Liver (tissue), 8 donors: ENCODE measurements at regions not wholly inside any gene's neighbourhood (a gene's known extent, or its start where the extent isn't known, plus 50 kb on each side); places are given as distances from the start of the nearest gene placed in this dataset.

Source experiments
- DNase-seq: peaks from one replicate; pipeline ENCODE4 v3.0.0-alpha.2; 2017; ENCODE audit warnings: low spot score
- H3K27ac ChIP-seq, 2 donors: one replicate each; pipeline ENCODE4 v1.7.0; 2013; ENCODE audit warnings: inconsistent platforms in 2 of 2, low read length in 2 of 2, control low read depth in 1 of 2, low read depth in 1 of 2, mild to moderate bottlenecking in 1 of 2
- H3K27me3 ChIP-seq, 4 donors: one replicate each; pipeline versions ENCODE4 v1.6.1 to v1.7.0; 2013; ENCODE audit warnings: low read length in 3 of 4, inconsistent platforms in 1 of 4, mild to moderate bottlenecking in 1 of 4, moderate library complexity in 1 of 4; ENCODE audit not compliant: control insufficient read depth in 4 of 4, insufficient read depth in 4 of 4
- H3K36me3 ChIP-seq, 4 donors: one replicate each; pipeline versions ENCODE4 v1.6.1 to v1.7.0; 2013; ENCODE audit warnings: low read length in 3 of 4, mild to moderate bottlenecking in 3 of 4, low read depth in 1 of 4, moderate library complexity in 1 of 4; ENCODE audit not compliant: control insufficient read depth in 4 of 4, insufficient read depth in 3 of 4
- H3K4me1 ChIP-seq, 4 donors: one replicate each; pipeline versions ENCODE4 v1.6.1 to v1.7.0; 2013; ENCODE audit warnings: low read length in 3 of 4, mild to moderate bottlenecking in 3 of 4, moderate library complexity in 1 of 4; ENCODE audit not compliant: control insufficient read depth in 4 of 4, insufficient read depth in 4 of 4
- H3K4me3 ChIP-seq, 3 donors: one replicate each; pipeline versions ENCODE4 v1.6.1 to v1.7.0; 2013; ENCODE audit warnings: low read length in 3 of 3, control low read depth in 1 of 3, low read depth in 1 of 3, mild to moderate bottlenecking in 1 of 3
- H3K9ac ChIP-seq, 2 donors: one replicate each; pipeline ENCODE4 v1.7.0; 2013; ENCODE audit warnings: low read length in 2 of 2, mild to moderate bottlenecking in 2 of 2, moderate library complexity in 2 of 2, control low read depth in 1 of 2, low read depth in 1 of 2
- H3K9me3 ChIP-seq, 4 donors: one replicate each; pipeline versions ENCODE4 v1.6.1 to v1.7.0; 2013; ENCODE audit warnings: low read length in 3 of 4; ENCODE audit not compliant: control insufficient read depth in 4 of 4
- FOXA1 ChIP-seq: IDR thresholded peaks from 2 replicates; pipeline ENCODE4 v1.6.1; 2016; ENCODE audit warnings: antibody characterized with exemption
- FOXA2 ChIP-seq: IDR thresholded peaks from 2 replicates; pipeline ENCODE4 v1.6.1; 2016; ENCODE audit warnings: antibody characterized with exemption
- GABPA ChIP-seq, 2 donors: IDR thresholded peaks in 1 of 2; conservative IDR thresholded peaks in 1 of 2; 2 replicates each; pipeline ENCODE4 v1.6.1; 2016; ENCODE audit warnings: antibody characterized with exemption in 2 of 2, mild to moderate bottlenecking in 1 of 2, moderate library complexity in 1 of 2
- HNF4A ChIP-seq, 2 donors: conservative IDR thresholded peaks; 2 replicates each; pipeline ENCODE4 v1.6.1; 2016; ENCODE audit warnings: antibody characterized with exemption in 2 of 2, mild to moderate bottlenecking in 2 of 2
- JUND ChIP-seq, 2 donors: IDR thresholded peaks; 2 replicates each; pipeline ENCODE4 v1.6.1; 2016; ENCODE audit warnings: antibody characterized with exemption in 2 of 2
- NR2F2 ChIP-seq: IDR thresholded peaks from 2 replicates; pipeline ENCODE4 v1.6.1; 2016; ENCODE audit warnings: antibody characterized with exemption
- RXRA ChIP-seq, 2 donors: IDR thresholded peaks; 2 replicates each; pipeline ENCODE4 v1.6.1; 2017 to 2018; ENCODE audit warnings: antibody characterized with exemption in 2 of 2, mild to moderate bottlenecking in 1 of 2
- SP1 ChIP-seq: IDR thresholded peaks from 2 replicates; pipeline ENCODE4 v1.6.1; 2018; ENCODE audit warnings: antibody characterized with exemption, mild to moderate bottlenecking
- TAF1 ChIP-seq: conservative IDR thresholded peaks from 2 replicates; pipeline ENCODE4 v1.6.1; 2016; ENCODE audit warnings: antibody characterized with exemption, mild to moderate bottlenecking
- YY1 ChIP-seq: IDR thresholded peaks from 2 replicates; pipeline ENCODE4 v1.6.1; 2016; ENCODE audit warnings: antibody characterized with exemption, mild to moderate bottlenecking
- WGBS: extraction: QIAGEN DNeasy Blood & Tissue Kit; methylation state at CpG from one replicate; pipeline ENCODE4 v1.1.7; 2013; 5-methylcytosine and 5-hydroxymethylcytosine counted together
- TF ChIP-seq, protein P1 (sequence below): IDR thresholded peaks from 2 replicates; pipeline ENCODE4 v1.6.1; 2016; ENCODE audit warnings: antibody characterized with exemption, mild to moderate bottlenecking
- TF ChIP-seq, protein P2 (sequence below): IDR thresholded peaks from 2 replicates; pipeline ENCODE4 v1.6.1; 2016; ENCODE audit warnings: antibody characterized with exemption
- TF ChIP-seq, protein P3 (sequence below): IDR thresholded peaks from 2 replicates; pipeline ENCODE4 v1.6.1; 2016; ENCODE audit warnings: antibody characterized with exemption
- TF ChIP-seq, protein P4 (sequence below): fragments of 150-350 bp; IDR thresholded peaks from 2 replicates; pipeline ENCODE4 v1.5.1; 2017; ENCODE audit warnings: improper control_type of control experiment, low read depth, low read length; ENCODE audit not compliant: missing input control
- TF ChIP-seq, protein P5 (sequence below): IDR thresholded peaks from 2 replicates; pipeline ENCODE4 v1.6.1; 2016; ENCODE audit warnings: antibody characterized with exemption
- donor health status: healthy.
- donor health status: healthy.
- donor health status: healthy.
- donor health status: healthy.
- donor health status: healthy.

DNA sequence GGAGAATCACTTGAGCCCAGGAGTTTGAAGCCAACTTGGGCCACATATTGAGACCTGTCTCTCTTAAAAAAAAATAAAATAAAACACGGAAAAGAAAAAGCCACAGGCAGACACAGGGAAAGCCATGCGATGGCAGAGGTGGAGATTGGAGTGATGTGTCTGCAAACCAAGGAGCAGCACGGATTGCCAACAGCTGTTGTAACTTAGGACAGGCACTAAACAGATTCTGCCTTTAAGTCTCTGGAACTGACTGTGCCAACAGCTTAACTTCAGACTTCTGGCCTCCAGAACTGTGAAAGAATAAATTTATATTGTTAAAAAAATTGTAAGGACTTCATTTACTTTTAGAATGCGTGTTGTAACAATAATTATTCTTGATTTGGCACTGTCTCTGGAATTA is 318.5 kb upstream of the CHD1 start (continued):
- TF ChIP-seq JUND (IDR thresholded peaks at IDR 0.05) (no peak), HNF4A (conservative IDR thresholded peaks at IDR 0.05) (no peak), RXRA (IDR thresholded peaks at IDR 0.05) (no peak)

DNA sequence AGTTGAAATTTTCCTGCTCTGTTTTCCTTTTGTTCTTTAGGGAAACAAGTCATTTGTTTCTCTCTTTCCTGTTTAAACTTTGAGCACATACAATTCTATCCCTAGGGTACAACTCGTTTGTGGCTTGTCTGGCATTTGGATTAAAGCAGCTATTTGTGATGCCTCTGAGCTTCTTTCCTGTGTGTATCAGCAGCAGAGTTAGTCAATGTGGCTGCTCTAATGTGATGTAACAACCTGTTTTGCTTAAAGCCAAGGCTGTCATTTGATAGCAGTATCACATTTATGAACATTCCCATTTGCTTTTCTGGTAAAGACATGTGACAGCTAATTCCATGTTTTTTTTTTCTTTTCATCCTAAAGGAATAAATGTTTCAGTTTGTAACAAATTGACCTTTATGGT is 314.3 kb upstream of the CHD1 start:
- H3K27ac ChIP-seq: no peak overlapping the region
- DNase-seq: no peak
- no peaks in the 10 kb centered on the region for H3K36me3 ChIP-seq
- 3% methylated on average over 1 of the region's 1 CpG for WGBS
- no peaks in the 10 kb centered on the region for H3K9me3 ChIP-seq
- no peaks in the 10 kb centered on the region for H3K4me1 ChIP-seq
- H3K27me3 ChIP-seq: no peaks in the 10 kb centered on the region
- H3K4me3 ChIP-seq: no peak overlapping the region
- no peak overlapping the region for H3K9ac ChIP-seq
- TF ChIP-seq, protein P1, sequence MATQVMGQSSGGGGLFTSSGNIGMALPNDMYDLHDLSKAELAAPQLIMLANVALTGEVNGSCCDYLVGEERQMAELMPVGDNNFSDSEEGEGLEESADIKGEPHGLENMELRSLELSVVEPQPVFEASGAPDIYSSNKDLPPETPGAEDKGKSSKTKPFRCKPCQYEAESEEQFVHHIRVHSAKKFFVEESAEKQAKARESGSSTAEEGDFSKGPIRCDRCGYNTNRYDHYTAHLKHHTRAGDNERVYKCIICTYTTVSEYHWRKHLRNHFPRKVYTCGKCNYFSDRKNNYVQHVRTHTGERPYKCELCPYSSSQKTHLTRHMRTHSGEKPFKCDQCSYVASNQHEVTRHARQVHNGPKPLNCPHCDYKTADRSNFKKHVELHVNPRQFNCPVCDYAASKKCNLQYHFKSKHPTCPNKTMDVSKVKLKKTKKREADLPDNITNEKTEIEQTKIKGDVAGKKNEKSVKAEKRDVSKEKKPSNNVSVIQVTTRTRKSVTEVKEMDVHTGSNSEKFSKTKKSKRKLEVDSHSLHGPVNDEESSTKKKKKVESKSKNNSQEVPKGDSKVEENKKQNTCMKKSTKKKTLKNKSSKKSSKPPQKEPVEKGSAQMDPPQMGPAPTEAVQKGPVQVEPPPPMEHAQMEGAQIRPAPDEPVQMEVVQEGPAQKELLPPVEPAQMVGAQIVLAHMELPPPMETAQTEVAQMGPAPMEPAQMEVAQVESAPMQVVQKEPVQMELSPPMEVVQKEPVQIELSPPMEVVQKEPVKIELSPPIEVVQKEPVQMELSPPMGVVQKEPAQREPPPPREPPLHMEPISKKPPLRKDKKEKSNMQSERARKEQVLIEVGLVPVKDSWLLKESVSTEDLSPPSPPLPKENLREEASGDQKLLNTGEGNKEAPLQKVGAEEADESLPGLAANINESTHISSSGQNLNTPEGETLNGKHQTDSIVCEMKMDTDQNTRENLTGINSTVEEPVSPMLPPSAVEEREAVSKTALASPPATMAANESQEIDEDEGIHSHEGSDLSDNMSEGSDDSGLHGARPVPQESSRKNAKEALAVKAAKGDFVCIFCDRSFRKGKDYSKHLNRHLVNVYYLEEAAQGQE: no peak
- no peak for TF ChIP-seq YY1
- no peak for TF ChIP-seq GABPA (IDR thresholded peaks at IDR 0.05 in 1 of 2, conservative IDR thresholded peaks at IDR 0.05 in 1 of 2)
- no peak for TF ChIP-seq TAF1
- TF ChIP-seq SP1: no peak
- TF ChIP-seq, protein P2, sequence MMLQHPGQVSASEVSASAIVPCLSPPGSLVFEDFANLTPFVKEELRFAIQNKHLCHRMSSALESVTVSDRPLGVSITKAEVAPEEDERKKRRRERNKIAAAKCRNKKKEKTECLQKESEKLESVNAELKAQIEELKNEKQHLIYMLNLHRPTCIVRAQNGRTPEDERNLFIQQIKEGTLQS: no peak
- TF ChIP-seq, protein P3, sequence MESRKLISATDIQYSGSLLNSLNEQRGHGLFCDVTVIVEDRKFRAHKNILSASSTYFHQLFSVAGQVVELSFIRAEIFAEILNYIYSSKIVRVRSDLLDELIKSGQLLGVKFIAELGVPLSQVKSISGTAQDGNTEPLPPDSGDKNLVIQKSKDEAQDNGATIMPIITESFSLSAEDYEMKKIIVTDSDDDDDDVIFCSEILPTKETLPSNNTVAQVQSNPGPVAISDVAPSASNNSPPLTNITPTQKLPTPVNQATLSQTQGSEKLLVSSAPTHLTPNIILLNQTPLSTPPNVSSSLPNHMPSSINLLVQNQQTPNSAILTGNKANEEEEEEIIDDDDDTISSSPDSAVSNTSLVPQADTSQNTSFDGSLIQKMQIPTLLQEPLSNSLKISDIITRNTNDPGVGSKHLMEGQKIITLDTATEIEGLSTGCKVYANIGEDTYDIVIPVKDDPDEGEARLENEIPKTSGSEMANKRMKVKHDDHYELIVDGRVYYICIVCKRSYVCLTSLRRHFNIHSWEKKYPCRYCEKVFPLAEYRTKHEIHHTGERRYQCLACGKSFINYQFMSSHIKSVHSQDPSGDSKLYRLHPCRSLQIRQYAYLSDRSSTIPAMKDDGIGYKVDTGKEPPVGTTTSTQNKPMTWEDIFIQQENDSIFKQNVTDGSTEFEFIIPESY: no peak
- no peak for TF ChIP-seq FOXA2
- TF ChIP-seq FOXA1: no peak
- no peak for TF ChIP-seq RXRA (IDR thresholded peaks at IDR 0.05)
- TF ChIP-seq HNF4A (conservative IDR thresholded peaks at IDR 0.05): no peak
- TF ChIP-seq NR2F2: no peak
- TF ChIP-seq, protein P4, sequence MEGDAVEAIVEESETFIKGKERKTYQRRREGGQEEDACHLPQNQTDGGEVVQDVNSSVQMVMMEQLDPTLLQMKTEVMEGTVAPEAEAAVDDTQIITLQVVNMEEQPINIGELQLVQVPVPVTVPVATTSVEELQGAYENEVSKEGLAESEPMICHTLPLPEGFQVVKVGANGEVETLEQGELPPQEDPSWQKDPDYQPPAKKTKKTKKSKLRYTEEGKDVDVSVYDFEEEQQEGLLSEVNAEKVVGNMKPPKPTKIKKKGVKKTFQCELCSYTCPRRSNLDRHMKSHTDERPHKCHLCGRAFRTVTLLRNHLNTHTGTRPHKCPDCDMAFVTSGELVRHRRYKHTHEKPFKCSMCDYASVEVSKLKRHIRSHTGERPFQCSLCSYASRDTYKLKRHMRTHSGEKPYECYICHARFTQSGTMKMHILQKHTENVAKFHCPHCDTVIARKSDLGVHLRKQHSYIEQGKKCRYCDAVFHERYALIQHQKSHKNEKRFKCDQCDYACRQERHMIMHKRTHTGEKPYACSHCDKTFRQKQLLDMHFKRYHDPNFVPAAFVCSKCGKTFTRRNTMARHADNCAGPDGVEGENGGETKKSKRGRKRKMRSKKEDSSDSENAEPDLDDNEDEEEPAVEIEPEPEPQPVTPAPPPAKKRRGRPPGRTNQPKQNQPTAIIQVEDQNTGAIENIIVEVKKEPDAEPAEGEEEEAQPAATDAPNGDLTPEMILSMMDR: no peak

DNA sequence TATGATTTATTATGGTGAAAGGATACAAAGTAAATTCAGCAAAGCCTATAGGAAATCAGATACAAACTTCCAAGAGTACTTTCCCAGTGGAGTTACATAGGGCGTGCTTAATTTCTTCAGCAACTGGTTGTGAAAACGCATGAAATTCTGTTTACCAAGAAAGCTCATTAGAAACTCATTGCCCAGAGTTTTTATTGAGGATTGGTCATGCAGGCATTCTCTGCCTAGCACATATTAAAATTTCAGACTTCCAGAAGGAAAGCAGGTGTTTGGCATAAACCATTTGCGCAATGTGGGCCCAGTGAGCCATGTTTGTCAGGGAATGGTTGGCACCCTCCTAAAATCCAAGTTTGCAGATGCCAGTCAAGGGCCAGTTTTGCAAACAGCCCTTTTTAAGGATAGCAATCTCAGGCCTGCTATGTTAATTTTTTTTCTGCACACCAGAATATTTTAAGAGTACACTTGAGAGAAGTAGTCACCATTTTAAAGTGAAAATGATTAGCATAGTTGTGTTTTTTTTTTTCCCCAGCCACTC is 311.1 kb upstream of the CHD1 start:
- no peak for DNase-seq
- TF ChIP-seq TAF1 (no peak), GABPA (IDR thresholded peaks at IDR 0.05 in 1 of 2, conservative IDR thresholded peaks at IDR 0.05 in 1 of 2) (no peak), RXRA (IDR thresholded peaks at IDR 0.05) (no peak), JUND (IDR thresholded peaks at IDR 0.05) (no peak), SP1 (no peak)
- TF ChIP-seq, protein P5, sequence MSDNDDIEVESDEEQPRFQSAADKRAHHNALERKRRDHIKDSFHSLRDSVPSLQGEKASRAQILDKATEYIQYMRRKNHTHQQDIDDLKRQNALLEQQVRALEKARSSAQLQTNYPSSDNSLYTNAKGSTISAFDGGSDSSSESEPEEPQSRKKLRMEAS: no peak
- TF ChIP-seq, protein P3: no peak
- TF ChIP-seq, protein P1: no peak
- TF ChIP-seq, protein P2: no peak

More for the DNA sequence above, 311.1 kb upstream of the CHD1 start:
- Histone ChIP-seq H3K9me3 (no peaks in the 10 kb centered on the region), H3K4me1 (no peaks in the 10 kb centered on the region), H3K9ac (no peak overlapping the region), H3K4me3 (no peak overlapping the region), H3K27me3 (no peaks in the 10 kb centered on the region), H3K27ac (no peak overlapping the region), H3K36me3 (no peaks in the 10 kb centered on the region)
- 82% methylated on average over 3 of the region's 3 CpGs for WGBS
